DND-41 (cell line): ENCODE measurements at regions not wholly inside any gene's neighbourhood (a gene's known extent, or its start where the extent isn't known, plus 50 kb on each side); places are given as distances from the start of the nearest gene placed in this dataset.

Experiments
- ATAC-seq: fragments of 200-7000 bp; cut with Tn5 transposase; 3 replicates; pipeline ENCODE4 v1.9.1; 2021; ENCODE audit warnings: low read depth; ENCODE audit not compliant: insufficient read depth
- DNase-seq: peaks from one replicate; pipeline ENCODE4 v3.0.0-alpha.2; 2020
- H2AFZ ChIP-seq: 2 replicates; pipeline ENCODE4 v1.6.0; 2012; ENCODE audit warnings: low read depth, low read length
- H3K27ac ChIP-seq: 2 replicates; pipeline ENCODE4 v1.5.1; 2012; ENCODE audit warnings: low read length, inconsistent platforms
- H3K27me3 ChIP-seq: fragments of 200-600 bp; sonication (generic); 2 replicates; pipeline ENCODE4 v1.6.0; 2012; ENCODE audit warnings: low read length, mild to moderate bottlenecking, inconsistent platforms; ENCODE audit not compliant: insufficient read depth, poor library complexity
- H3K36me3 ChIP-seq: 2 replicates; pipeline ENCODE4 v1.5.1; 2012; ENCODE audit warnings: low read length, inconsistent platforms; ENCODE audit not compliant: insufficient read depth
- H3K4me1 ChIP-seq: 2 replicates; pipeline ENCODE4 v1.5.1; 2012; ENCODE audit warnings: mild to moderate bottlenecking, low read length; ENCODE audit not compliant: insufficient read depth
- H3K4me2 ChIP-seq: 2 replicates; pipeline ENCODE4 v1.6.0; 2012; ENCODE audit warnings: mild to moderate bottlenecking, moderate library complexity, low read length, inconsistent platforms; ENCODE audit not compliant: insufficient read depth
- H3K4me3 ChIP-seq, 2 experiments: fragments of 200-600 bp in 1 of 2; shearing (Covaris generic) in 1 of 2; 2 replicates each; pipeline ENCODE4 v1.5.1; 2012 to 2016; ENCODE audit warnings: inconsistent platforms in 2 of 2, low read length in 2 of 2, mild to moderate bottlenecking in 2 of 2, low read depth in 1 of 2, moderate library complexity in 1 of 2
- H3K79me2 ChIP-seq: 2 replicates; pipeline ENCODE4 v1.6.0; 2012; ENCODE audit warnings: low read length, inconsistent platforms; ENCODE audit not compliant: insufficient read depth
- H3K9ac ChIP-seq: 2 replicates; pipeline ENCODE4 v1.6.0; 2012; ENCODE audit warnings: low read depth, mild to moderate bottlenecking, inconsistent platforms, low read length, moderate library complexity
- H3K9me3 ChIP-seq: 2 replicates; pipeline ENCODE4 v1.5.1; 2012; ENCODE audit warnings: low read length, moderate library complexity, mild to moderate bottlenecking, inconsistent platforms; ENCODE audit not compliant: insufficient read depth, severe bottlenecking
- H4K20me1 ChIP-seq: 2 replicates; pipeline ENCODE4 v1.6.0; 2012; ENCODE audit warnings: low read length; ENCODE audit not compliant: insufficient read depth
- EZH2 ChIP-seq: IDR thresholded peaks from 3 replicates; pipeline ENCODE4 v1.6.1; 2012; ENCODE audit warnings: borderline replicate concordance, low read depth, mild to moderate bottlenecking, moderate library complexity, low read length, inconsistent platforms; ENCODE audit not compliant: severe bottlenecking
- TF ChIP-seq, protein P1 (sequence below): IDR thresholded peaks from 2 replicates; pipeline ENCODE4 v1.5.1; 2012; ENCODE audit warnings: borderline replicate concordance, low read length, moderate library complexity, mild to moderate bottlenecking; ENCODE audit not compliant: poor library complexity, severe bottlenecking; ENCODE audit errors: extremely low read depth

DNA sequence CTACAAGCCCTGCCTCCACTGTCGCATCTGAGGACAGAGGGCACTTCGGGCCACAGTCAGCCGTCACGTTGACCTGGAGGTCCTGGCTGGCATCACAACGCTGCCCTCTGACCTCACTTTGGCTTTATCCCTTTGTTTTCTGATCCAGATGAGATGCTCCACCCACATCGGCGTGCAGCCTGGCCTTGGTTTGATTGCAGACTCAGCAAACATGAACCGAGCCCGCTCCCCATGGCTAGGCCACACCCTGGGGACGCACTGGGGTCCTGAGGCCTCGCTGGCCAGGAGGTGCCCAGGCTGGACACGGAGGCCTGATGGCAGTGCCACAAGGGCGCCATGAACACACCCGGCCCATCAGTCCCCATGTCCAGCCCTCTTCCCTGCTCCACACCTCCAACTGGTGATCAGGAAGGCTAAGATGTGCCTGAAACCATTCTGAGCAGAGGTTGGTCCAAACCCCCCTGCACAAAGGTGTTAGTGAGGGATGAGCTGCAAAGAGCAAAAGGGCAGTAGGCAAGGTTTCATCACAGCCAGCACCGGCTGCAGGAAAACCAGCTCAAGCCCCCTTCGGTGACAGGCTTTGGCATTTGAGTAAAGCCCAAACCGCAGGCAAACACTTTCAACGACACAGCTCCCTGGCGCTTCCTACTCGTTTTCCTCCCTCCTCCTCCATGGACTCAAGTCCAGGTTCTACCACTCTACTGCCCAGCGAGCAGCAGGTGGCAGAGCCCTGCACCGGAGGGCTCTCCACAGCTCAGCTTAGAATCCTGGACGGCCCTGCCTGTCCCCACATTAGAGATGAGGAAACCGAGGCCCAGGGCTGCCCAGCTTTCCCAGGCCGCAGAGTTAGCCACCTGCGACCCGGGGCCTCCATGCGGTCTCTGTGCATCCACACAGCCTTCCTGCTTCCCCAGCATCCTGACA, 165.8 kb downstream of the NUP210 start:
- ATAC-seq (no peak), DNase-seq (no peak)
- no peak overlapping the region for H3K27ac ChIP-seq
- no peak overlapping the region for H3K9ac ChIP-seq
- no peaks in the 10 kb centered on the region for H3K27me3 ChIP-seq
- H3K9me3 ChIP-seq = no peaks in the 10 kb centered on the region
- no peaks in the 10 kb centered on the region; the same call in 1 of the 2 replicates for H4K20me1 ChIP-seq
- H3K4me2 ChIP-seq = no peak overlapping the region
- no peak for TF ChIP-seq EZH2
- TF ChIP-seq, protein P1, sequence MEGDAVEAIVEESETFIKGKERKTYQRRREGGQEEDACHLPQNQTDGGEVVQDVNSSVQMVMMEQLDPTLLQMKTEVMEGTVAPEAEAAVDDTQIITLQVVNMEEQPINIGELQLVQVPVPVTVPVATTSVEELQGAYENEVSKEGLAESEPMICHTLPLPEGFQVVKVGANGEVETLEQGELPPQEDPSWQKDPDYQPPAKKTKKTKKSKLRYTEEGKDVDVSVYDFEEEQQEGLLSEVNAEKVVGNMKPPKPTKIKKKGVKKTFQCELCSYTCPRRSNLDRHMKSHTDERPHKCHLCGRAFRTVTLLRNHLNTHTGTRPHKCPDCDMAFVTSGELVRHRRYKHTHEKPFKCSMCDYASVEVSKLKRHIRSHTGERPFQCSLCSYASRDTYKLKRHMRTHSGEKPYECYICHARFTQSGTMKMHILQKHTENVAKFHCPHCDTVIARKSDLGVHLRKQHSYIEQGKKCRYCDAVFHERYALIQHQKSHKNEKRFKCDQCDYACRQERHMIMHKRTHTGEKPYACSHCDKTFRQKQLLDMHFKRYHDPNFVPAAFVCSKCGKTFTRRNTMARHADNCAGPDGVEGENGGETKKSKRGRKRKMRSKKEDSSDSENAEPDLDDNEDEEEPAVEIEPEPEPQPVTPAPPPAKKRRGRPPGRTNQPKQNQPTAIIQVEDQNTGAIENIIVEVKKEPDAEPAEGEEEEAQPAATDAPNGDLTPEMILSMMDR = no peak
- no peaks in the 10 kb centered on the region for H3K36me3 ChIP-seq
- H3K4me3 ChIP-seq = no peak overlapping the region
- H2AFZ ChIP-seq = no peak overlapping the region
- peaks cover 29% of the 10 kb centered on the region for H3K4me1 ChIP-seq
- no peaks in the 10 kb centered on the region for H3K79me2 ChIP-seq

DNA sequence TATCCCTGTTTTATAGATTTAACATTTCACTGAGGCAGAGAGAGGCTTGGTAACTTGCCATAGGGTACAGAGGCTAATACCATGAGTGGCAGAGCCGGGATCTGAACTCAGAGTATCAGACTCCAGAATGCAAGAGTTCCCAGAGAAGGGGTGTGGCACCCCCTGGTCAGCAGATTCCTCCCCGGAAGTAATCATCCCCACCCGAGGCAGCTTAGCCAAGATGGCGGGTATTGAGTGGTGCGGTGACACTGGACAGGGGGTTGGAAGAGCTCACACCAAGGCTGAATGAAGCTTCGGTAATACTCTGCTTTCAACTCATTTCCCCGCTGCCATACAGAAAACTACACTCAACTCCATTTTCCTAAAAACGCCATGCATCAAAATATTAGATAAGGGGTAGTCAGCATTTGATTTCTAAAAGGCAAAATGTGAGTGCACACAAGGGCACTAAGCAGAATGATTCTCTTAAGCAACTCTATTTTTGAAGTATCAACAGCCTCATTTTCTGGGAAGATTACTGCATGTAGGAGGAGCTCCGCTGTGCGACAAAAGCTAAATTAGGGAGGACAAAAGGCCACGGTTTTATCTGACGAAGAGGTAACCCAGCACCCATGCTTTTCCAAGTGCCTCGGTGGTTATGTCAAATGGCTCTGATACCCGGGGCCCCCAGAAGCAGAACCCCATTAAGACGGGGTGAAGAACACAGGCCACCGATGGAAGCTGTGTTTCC, 166.7 kb downstream of the NUP210 start:
- DNase-seq (no peak), ATAC-seq (no peak)
- H3K79me2 ChIP-seq = no peaks in the 10 kb centered on the region
- H3K4me3 ChIP-seq = no peak overlapping the region
- no peak overlapping the region for H3K4me2 ChIP-seq
- no peak overlapping the region for H3K27ac ChIP-seq
- TF ChIP-seq, protein P1 = no peak
- TF ChIP-seq EZH2 = no peak
- H2AFZ ChIP-seq = no peak overlapping the region
- peaks cover 30% of the 10 kb centered on the region for H3K4me1 ChIP-seq
- H3K36me3 ChIP-seq = no peaks in the 10 kb centered on the region
- H3K9ac ChIP-seq = no peak overlapping the region
- no peaks in the 10 kb centered on the region; the same call in 1 of the 2 replicates for H4K20me1 ChIP-seq
- no peaks in the 10 kb centered on the region for H3K9me3 ChIP-seq
- no peaks in the 10 kb centered on the region for H3K27me3 ChIP-seq

DNA sequence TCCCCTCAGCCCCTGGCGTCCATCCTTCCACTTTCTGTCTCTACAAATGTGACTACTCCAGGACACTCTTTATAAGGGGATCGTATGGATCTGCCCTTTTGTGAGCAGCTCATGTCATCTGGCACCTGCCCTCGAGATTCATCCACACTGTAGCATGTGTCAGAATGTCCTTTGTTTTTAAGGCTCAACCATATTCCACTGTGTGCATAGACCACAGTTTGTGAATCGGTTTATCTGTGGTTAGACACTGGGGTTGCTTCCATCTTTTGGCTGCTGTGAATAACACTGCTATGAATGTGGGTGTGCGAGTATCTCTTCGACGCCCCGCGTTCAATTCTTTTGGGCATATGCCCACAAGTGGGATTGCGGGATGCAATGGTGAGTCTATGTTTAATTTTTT, 167.9 kb downstream of the NUP210 start:
- Histone ChIP-seq H3K27ac (peak overlapping the region; percentile 33; the same call in 1 of the 2 replicates), H3K36me3 (no peaks in the 10 kb centered on the region), H3K4me3 (no peak overlapping the region), H3K9me3 (no peaks in the 10 kb centered on the region), H2AFZ (no peak overlapping the region), H3K79me2 (no peaks in the 10 kb centered on the region), H3K4me2 (no peak overlapping the region), H4K20me1 (no peaks in the 10 kb centered on the region; the same call in 1 of the 2 replicates), H3K4me1 (peaks cover 30% of the 10 kb centered on the region), H3K27me3 (no peaks in the 10 kb centered on the region), H3K9ac (no peak overlapping the region)
- peak; percentile 56 for ATAC-seq
- TF ChIP-seq EZH2 = no peak
- DNase-seq = no peak
